ENCODE measurements at regions not wholly inside any gene's neighbourhood (a gene's known extent, or its start where the extent isn't known, plus 50 kb on each side); places are given as distances from the start of the nearest gene placed in this dataset.

DNA sequence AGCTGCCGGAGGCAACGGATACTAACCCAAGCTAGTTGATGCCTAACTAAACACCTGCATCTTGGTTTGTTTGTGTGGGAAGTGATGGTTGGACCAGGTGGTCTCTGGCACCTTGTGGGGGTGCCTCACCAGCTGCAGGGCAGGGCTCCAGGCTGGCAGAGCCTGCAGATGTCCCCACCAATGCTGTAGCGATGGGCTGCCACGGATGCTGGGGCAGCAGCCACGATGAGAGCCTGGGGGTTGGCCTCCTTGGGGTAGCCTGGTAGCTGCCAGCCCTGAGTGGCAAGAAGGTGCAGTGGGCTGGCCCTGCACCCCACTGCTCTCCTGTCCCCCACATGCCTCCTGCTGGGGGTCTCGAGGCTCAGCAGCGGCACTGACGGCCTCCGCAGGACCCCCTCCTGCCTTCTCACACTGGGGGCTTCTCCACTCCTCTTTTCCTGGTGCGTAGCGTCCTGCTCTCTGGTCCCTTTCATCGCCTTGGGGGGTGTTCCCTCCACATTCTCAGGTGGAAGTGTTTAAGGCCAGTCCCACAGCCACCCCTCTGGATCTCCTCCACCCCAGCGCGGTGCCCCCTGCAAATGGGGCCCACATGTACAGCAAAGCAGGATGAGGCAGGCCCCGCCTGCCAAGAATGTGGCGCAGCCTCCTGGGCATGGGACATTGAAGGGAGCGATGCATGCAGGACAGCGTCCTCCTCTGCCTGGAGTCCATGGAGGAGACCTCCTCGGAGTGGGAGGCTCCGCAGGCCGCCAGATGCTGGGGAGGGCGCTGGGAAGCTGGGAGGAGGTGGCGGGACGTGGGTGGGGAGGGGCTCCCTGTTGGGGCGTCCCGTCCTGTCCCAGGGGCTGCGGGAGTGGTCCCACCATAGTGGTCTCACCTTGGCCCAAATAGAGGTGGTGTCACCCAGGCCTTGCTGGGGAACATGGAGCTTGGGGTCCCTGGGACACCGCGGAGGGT, 173.1 kb downstream of the ASB1 start:
- DNase-seq (ENCODE audit: low read depth, low spot score), result no peak
- no peak overlapping the region for H3K4me3 ChIP-seq (ENCODE audit: low read depth, low read length)
- TF ChIP-seq, protein P1, sequence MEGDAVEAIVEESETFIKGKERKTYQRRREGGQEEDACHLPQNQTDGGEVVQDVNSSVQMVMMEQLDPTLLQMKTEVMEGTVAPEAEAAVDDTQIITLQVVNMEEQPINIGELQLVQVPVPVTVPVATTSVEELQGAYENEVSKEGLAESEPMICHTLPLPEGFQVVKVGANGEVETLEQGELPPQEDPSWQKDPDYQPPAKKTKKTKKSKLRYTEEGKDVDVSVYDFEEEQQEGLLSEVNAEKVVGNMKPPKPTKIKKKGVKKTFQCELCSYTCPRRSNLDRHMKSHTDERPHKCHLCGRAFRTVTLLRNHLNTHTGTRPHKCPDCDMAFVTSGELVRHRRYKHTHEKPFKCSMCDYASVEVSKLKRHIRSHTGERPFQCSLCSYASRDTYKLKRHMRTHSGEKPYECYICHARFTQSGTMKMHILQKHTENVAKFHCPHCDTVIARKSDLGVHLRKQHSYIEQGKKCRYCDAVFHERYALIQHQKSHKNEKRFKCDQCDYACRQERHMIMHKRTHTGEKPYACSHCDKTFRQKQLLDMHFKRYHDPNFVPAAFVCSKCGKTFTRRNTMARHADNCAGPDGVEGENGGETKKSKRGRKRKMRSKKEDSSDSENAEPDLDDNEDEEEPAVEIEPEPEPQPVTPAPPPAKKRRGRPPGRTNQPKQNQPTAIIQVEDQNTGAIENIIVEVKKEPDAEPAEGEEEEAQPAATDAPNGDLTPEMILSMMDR (IDR thresholded peaks at IDR 0.05; ENCODE audit: insufficient read depth, low read length, missing control alignments), result no peak
- POLR2A ChIA-PET, result no interaction called here
- CTCF ChIA-PET, result no interaction called here

DNA sequence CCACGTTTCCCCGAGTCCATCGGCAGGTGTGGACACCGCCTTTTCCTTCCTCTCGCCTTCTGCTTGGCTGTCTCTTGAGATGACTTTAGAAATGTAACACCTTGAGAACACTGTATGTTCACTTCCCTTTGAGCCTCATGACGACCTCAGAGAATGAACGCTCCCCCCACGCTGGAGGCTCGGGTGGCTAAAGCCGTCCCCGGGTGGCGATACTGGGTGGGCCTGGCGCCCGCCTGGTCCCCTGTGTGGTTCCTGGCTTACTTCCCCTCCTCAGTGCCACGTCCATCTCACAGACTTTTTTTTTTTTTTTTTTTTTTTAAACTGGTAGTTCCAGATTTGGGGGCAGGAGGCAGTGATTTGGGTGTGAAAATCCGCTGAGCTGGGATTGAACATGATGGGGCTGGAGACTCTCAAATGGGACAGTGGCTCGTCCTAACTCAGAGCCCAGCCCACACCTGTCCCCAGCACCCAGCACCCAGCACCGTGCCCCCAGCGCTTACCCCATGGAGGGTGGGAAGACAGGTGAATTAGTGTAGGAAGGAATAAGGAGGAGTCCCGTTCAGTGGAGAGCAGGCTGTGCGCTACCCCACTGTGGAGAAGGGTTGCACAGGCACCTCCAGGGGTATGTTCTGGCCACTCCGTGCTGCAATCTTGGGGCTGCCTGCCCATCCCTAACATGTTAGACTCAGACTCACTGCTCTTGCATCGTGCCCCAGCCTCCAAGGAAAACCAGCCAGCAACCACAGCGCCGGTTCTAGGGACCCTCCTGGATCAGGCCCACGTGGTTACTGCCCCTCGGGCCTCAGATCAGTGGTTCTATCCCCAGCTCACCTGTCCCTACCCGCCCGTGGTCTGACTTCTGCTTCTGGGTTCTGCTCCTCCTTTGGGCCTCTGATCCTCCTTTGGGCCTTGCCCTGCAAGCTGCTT, 174.0 kb downstream of the ASB1 start:
- no peak for DNase-seq (ENCODE audit: low read depth, low spot score)
- POLR2A ChIA-PET, result no interaction called here
- CTCF ChIA-PET, result no interaction called here
- H3K4me3 ChIP-seq (ENCODE audit: low read depth, low read length), result no peak overlapping the region
- TF ChIP-seq, protein P1 (IDR thresholded peaks at IDR 0.05; ENCODE audit: insufficient read depth, low read length, missing control alignments), result no peak

DNA sequence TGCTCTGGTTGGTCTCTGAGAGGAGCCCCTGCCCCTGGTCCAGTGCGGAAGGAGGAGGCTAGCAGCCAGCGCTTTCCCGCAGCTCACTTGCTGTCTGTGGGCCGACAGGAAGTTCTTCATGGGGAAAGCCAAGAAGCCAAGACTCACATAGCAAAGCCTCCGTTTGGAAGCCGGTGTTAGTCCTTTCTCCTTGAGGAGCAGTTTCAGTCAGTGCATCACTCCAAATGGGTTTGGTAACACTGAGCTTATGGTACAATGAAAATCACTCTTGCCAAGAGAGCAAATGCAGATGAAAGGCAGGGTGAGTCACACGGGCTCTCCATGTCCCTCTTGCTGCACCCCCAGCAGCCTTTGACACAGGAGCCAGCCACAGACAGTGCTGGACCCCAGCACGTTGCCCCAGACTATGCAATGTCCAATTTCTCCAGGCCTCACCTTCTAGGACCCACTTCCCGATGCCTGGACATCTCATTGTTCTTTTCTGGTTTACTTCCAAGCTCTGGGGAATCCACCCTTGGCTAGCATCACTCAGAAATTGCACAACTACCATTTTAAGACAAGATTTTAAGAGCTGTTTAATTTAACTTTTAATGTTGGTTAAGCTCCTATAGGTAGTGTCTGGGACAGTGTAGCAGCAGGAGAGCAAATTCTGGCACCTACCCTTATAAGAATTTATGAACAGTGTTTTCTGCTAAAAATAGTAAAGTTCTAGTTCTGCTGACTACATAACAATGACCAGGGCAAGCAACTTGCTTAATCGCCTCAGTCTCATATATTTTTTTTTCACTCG, 174.9 kb downstream of the ASB1 start:
- ChIA-PET POLR2A (no interaction called here), CTCF (no interaction called here)
- TF ChIP-seq, protein P1 (IDR thresholded peaks at IDR 0.05; ENCODE audit: insufficient read depth, low read length, missing control alignments), result no peak
- DNase-seq (ENCODE audit: low read depth, low spot score), result no peak
- H3K4me3 ChIP-seq (ENCODE audit: low read depth, low read length), result no peak overlapping the region

DNA sequence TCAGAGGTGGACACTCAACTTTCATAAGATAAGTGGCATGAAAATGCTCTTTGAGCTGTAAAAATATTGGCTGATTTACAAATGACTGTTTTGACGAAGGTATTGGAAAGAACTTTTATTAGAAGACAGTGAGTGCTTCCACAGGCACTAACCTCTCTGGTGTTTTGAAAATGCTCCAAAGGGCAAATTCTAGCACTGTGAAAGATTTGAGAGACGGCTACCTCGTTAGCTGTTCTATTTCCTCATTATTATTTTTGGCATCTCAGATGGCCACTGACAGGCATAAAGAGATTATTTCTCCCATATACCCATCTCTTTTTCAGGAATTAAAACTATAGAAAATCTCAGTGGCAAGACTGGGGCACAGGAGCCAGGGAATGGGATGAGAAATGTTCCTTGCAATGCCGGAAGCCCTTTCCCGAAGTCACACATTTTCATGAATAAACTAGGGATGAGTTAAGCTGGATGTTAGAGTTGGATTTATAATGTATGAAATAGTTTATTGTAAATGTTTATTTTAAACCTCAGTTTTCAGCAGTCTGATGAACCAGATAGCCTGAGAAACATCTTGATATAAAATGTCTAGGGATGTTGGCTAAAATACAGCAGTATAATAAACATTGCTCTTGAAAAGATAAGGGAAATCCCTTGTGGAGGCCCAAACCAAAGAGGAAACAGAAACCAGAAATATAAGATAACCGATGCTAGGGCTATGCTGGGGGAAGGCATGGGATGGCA, 175.7 kb downstream of the ASB1 start:
- ChIA-PET POLR2A (no interaction called here), CTCF (no interaction called here)
- DNase-seq (ENCODE audit: low read depth, low spot score), result no peak
- TF ChIP-seq, protein P1 (IDR thresholded peaks at IDR 0.05; ENCODE audit: insufficient read depth, low read length, missing control alignments), result no peak
- H3K4me3 ChIP-seq (ENCODE audit: low read depth, low read length), result no peak overlapping the region

DNA sequence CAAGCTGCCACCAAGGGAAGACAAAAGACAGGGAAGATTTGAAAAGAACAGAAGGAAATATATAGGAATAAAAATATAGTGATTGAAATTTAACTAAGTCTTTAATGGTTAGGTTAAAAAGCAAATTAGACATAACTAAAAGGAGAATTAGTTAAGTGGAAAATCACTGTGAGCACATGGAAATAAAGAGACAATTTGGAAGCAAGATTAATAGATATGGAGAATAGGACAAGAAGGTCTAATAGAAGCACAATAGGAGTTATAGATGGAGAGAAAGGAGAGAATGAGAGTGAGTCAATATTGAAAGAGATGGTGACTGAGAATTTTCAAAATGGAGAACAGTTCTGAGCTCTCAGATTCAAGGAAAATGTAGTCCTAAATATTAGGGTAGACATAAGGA, 176.9 kb downstream of the ASB1 start:
- ChIA-PET POLR2A (no interaction called here), CTCF (no interaction called here)
- DNase-seq (ENCODE audit: low read depth, low spot score), result no peak
- TF ChIP-seq, protein P1 (IDR thresholded peaks at IDR 0.05; ENCODE audit: insufficient read depth, low read length, missing control alignments), result no peak
- H3K4me3 ChIP-seq (ENCODE audit: low read depth, low read length), result no peak overlapping the region
